Panc1 (cell line): ENCODE measurements at regions not wholly inside any gene's neighbourhood (a gene's known extent, or its start where the extent isn't known, plus 50 kb on each side); places are given as distances from the start of the nearest gene placed in this dataset.

Experiments used
- POLR2AphosphoS5 ChIP-seq: IDR thresholded peaks from 2 replicates; pipeline ENCODE4 v1.6.1; 2012; ENCODE audit warnings: mild to moderate bottlenecking, low read depth, low read length, moderate library complexity
- SIN3A ChIP-seq: IDR thresholded peaks from 2 replicates; pipeline ENCODE4 v1.6.1; 2012; ENCODE audit warnings: low read depth, mild to moderate bottlenecking, low read length, moderate library complexity, borderline replicate concordance; ENCODE audit not compliant: insufficient read depth
- TCF7L2 ChIP-seq: IDR thresholded peaks from 2 replicates; pipeline ENCODE4 v1.6.1; 2011; ENCODE audit warnings: mild to moderate bottlenecking, low read depth, low read length, inconsistent platforms
- TF ChIP-seq, protein P1 (sequence below): fragments of 450-650 bp; IDR thresholded peaks from 2 replicates; pipeline ENCODE4 v1.5.1; 2017; ENCODE audit warnings: mild to moderate bottlenecking
- TF ChIP-seq, protein P2 (sequence below), 2 experiments: IDR thresholded peaks; 2 replicates each; pipeline ENCODE4 v1.6.1; 2011 to 2012; ENCODE audit warnings: low read depth in 2 of 2, control low read depth in 1 of 2, low read length in 1 of 2, mild to moderate bottlenecking in 1 of 2, moderate library complexity in 1 of 2; ENCODE audit not compliant: insufficient read depth in 1 of 2

DNA sequence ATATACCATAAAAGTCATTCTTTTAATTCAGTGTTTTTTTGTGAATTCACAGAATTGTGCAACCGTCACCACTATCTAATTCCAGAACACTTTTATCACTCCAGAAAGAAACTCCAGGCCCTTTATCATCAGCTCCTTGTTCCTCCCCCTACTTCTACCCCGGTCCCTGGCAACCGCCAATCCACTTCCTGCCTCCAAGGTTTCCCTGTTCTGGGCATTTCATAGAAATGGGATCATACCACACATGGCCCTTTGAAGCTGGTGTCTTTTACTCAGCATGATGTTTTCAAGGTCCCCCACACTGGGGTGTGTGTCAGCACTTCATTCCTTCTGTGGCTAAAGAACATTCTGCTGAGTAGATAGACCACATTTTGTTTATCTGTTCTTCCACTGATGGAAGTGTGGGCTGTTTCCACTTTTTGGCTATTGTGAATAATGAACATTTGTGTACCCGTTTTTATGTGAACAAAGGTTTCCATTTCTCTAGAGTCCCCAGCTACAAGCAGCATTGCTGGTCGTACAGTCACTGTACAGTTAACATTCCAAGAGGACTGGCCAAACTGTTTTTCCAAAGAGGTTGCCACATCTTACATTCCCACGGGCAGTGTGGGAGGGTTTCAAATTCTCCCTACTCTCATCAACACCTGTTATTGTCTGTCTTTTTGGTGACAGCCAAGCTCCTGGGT lies 75.8 kb upstream of the ZNF469 start:
- TF ChIP-seq, protein P1, sequence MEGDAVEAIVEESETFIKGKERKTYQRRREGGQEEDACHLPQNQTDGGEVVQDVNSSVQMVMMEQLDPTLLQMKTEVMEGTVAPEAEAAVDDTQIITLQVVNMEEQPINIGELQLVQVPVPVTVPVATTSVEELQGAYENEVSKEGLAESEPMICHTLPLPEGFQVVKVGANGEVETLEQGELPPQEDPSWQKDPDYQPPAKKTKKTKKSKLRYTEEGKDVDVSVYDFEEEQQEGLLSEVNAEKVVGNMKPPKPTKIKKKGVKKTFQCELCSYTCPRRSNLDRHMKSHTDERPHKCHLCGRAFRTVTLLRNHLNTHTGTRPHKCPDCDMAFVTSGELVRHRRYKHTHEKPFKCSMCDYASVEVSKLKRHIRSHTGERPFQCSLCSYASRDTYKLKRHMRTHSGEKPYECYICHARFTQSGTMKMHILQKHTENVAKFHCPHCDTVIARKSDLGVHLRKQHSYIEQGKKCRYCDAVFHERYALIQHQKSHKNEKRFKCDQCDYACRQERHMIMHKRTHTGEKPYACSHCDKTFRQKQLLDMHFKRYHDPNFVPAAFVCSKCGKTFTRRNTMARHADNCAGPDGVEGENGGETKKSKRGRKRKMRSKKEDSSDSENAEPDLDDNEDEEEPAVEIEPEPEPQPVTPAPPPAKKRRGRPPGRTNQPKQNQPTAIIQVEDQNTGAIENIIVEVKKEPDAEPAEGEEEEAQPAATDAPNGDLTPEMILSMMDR: no peak
- TF ChIP-seq, protein P2, sequence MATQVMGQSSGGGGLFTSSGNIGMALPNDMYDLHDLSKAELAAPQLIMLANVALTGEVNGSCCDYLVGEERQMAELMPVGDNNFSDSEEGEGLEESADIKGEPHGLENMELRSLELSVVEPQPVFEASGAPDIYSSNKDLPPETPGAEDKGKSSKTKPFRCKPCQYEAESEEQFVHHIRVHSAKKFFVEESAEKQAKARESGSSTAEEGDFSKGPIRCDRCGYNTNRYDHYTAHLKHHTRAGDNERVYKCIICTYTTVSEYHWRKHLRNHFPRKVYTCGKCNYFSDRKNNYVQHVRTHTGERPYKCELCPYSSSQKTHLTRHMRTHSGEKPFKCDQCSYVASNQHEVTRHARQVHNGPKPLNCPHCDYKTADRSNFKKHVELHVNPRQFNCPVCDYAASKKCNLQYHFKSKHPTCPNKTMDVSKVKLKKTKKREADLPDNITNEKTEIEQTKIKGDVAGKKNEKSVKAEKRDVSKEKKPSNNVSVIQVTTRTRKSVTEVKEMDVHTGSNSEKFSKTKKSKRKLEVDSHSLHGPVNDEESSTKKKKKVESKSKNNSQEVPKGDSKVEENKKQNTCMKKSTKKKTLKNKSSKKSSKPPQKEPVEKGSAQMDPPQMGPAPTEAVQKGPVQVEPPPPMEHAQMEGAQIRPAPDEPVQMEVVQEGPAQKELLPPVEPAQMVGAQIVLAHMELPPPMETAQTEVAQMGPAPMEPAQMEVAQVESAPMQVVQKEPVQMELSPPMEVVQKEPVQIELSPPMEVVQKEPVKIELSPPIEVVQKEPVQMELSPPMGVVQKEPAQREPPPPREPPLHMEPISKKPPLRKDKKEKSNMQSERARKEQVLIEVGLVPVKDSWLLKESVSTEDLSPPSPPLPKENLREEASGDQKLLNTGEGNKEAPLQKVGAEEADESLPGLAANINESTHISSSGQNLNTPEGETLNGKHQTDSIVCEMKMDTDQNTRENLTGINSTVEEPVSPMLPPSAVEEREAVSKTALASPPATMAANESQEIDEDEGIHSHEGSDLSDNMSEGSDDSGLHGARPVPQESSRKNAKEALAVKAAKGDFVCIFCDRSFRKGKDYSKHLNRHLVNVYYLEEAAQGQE (IDR thresholded peaks at IDR 0.05; ENCODE audit: insufficient read depth in 1 of 2, low read depth in 2 of 2, low read length in 1 of 2): no peak
- TF ChIP-seq POLR2AphosphoS5: no peak
- no peak for TF ChIP-seq SIN3A
- no peak for TF ChIP-seq TCF7L2
